Activated CD4-positive, alpha-beta T cell treated with anti-CD3 and anti-CD28 coated beads for 48 hours (primary cell): ENCODE measurements at regions not wholly inside any gene's neighbourhood (a gene's known extent, or its start where the extent isn't known, plus 50 kb on each side); places are given as distances from the start of the nearest gene placed in this dataset.
"Not testable (repeated sequence)": the region's sequence is repeated elsewhere in the genome, so short reads cannot be mapped to it uniquely, and the experiment has no call there.

ENCODE experiments used
- DNase-seq: peaks from one replicate; pipeline ENCODE4 v3.0.0-alpha.2; 2020

- no peak for DNase-seq
Observed at GRCh38 chr10:118873091-118873737, 118.4 kb upstream of the CACUL1 start.

GRCh38 chr10:118873738-118874105 is 119.0 kb upstream of the CACUL1 start:
- DNase-seq, result no peak

GRCh38 chr10:118874171-118874570 is 119.4 kb upstream of the CACUL1 start:
- DNase-seq, result no peak

- no peak for DNase-seq
Observed at GRCh38 chr10:118875087-118875486, 120.3 kb upstream of the CACUL1 start.

- no peak for DNase-seq
Observed at GRCh38 chr10:118882741-118883140, 128.0 kb upstream of the CACUL1 start.

- DNase-seq, result no peak
Observed at GRCh38 chr10:118892255-118892654, 137.3 kb upstream of the NANOS1 start.

GRCh38 chr10:118894891-118895290 is 134.6 kb upstream of the NANOS1 start:
- DNase-seq, result not testable (repeated sequence)

- DNase-seq, result no peak
Observed at GRCh38 chr10:118900617-118901016, 128.9 kb upstream of the NANOS1 start.

- no peak for DNase-seq
Observed at GRCh38 chr10:118901380-118901779, 128.1 kb upstream of the NANOS1 start.

- DNase-seq, result no peak
Observed at GRCh38 chr10:118901906-118902305, 127.6 kb upstream of the NANOS1 start.

- not testable (repeated sequence) for DNase-seq
Observed at GRCh38 chr10:118902656-118903055, 126.9 kb upstream of the NANOS1 start.

GRCh38 chr10:118903251-118903650 is 126.3 kb upstream of the NANOS1 start:
- DNase-seq, result no peak

- no peak for DNase-seq
Observed at GRCh38 chr10:118903691-118904090, 125.8 kb upstream of the NANOS1 start.

- DNase-seq, result no peak
Observed at GRCh38 chr10:118904286-118904685, 125.2 kb upstream of the NANOS1 start.

- DNase-seq, result no peak
Observed at GRCh38 chr10:118907051-118907450, 122.5 kb upstream of the NANOS1 start.

GRCh38 chr10:118908557-118909256 is 120.8 kb upstream of the NANOS1 start:
- no peak for DNase-seq

GRCh38 chr10:118910702-118911101 is 118.8 kb upstream of the NANOS1 start:
- DNase-seq, result no peak

- no peak for DNase-seq
Observed at GRCh38 chr10:118911363-118911762, 118.2 kb upstream of the NANOS1 start.

- DNase-seq, result no peak
Observed at GRCh38 chr10:118912961-118913600, 116.4 kb upstream of the NANOS1 start.

GRCh38 chr10:118913825-118914224 is 115.7 kb upstream of the NANOS1 start:
- no peak for DNase-seq

GRCh38 chr10:118914629-118915028 is 114.9 kb upstream of the NANOS1 start:
- DNase-seq, result no peak

- DNase-seq, result no peak
Observed at GRCh38 chr10:118915161-118915560, 114.4 kb upstream of the NANOS1 start.

- no peak for DNase-seq
Observed at GRCh38 chr10:118916777-118917176, 112.7 kb upstream of the NANOS1 start.

- no peak for DNase-seq
Observed at GRCh38 chr10:118917701-118918100, 111.8 kb upstream of the NANOS1 start.
